ENCODE measurements at regions not wholly inside any gene's neighbourhood (a gene's known extent, or its start where the extent isn't known, plus 50 kb on each side); places are given as distances from the start of the nearest gene placed in this dataset.

DNA sequence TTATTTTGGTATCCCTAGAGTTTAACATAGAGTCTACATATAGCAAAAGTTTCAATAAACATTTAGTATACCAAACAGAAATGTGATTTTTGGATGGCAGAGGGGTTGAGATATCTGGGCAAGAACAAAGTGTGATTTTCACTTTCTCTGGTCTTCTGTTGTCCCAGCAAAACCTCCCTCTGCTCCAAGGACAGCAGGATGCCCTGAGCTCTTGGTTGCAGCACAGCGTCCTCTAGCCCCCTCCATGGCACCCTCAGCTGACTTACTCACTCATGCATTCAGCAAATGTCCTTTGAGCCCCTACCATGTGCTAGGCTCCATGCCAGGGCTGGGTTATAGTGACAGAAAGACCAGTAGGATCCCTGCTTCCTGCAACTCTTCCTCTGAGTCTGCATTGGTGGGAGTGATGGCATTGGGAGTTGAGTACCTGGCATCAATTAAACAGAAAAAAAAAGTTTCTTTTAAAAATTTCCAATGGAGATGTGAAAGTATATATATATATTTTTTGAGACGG, 104.8 kb upstream of the UBL3 start:
- FAIRE-seq (no peak), ATAC-seq (no peak), DNase-seq (ENCODE audit: extremely low read depth in 1 of 4, low spot score in 3 of 4) (no peak)
- intact Hi-C loops (cut with micrococcal nuclease) (no loop called here), in situ Hi-C loops (cut with MboI) (no loop called here)
- POLR2A ChIA-PET = no interaction called here
- no peak overlapping the region for H3K9ac ChIP-seq (ENCODE audit: insufficient read depth in 1 of 2, low read depth in 2 of 2, low read length in 2 of 2)
- TF ChIP-seq PTRF (tag; IDR thresholded peaks at IDR 0.05) = no peak
- no peak for TF ChIP-seq ZNF785 (CRISPR knock-in tag; IDR thresholded peaks at IDR 0.05)
- no peak for TF ChIP-seq HDAC3 (IDR thresholded peaks at IDR 0.05; ENCODE audit: borderline replicate concordance, partially characterized antibody)
- no peak for TF ChIP-seq EP300 (IDR thresholded peaks at IDR 0.05; ENCODE audit: low read length)
- TF ChIP-seq, protein P1, sequence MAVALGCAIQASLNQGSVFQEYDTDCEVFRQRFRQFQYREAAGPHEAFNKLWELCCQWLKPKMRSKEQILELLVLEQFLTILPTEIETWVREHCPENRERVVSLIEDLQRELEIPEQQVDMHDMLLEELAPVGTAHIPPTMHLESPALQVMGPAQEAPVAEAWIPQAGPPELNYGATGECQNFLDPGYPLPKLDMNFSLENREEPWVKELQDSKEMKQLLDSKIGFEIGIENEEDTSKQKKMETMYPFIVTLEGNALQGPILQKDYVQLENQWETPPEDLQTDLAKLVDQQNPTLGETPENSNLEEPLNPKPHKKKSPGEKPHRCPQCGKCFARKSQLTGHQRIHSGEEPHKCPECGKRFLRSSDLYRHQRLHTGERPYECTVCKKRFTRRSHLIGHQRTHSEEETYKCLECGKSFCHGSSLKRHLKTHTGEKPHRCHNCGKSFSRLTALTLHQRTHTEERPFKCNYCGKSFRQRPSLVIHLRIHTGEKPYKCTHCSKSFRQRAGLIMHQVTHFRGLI (CRISPR knock-in tag; IDR thresholded peaks at IDR 0.05) = no peak
- TF ChIP-seq CTBP1 (IDR thresholded peaks at IDR 0.05; ENCODE audit: borderline replicate concordance) = no peak
- BruUV-seq (replicated peaks) = no TSS peak
- no peaks in the 10 kb centered on the region for H3K9me1 ChIP-seq (ENCODE audit: control insufficient read depth, insufficient read depth, low read length)
- H2AFZ ChIP-seq (ENCODE audit: low read depth, low read length) = no peak overlapping the region
- no peaks in the 10 kb centered on the region for H4K20me1 ChIP-seq (replicated peaks; ENCODE audit: control insufficient read depth, insufficient read depth, low read length)
- peaks cover 3 to 5% of the 10 kb centered on the region in 2 experiments; a peak in 1 of 5 replicates for H3K27me3 ChIP-seq (ENCODE audit: control insufficient read depth in 2 of 2, insufficient read depth in 2 of 2, low read length in 2 of 2)
- no peak overlapping the region for H3K27ac ChIP-seq (ENCODE audit: extremely low read depth, low read depth, low read length)
- no peak overlapping the region for H3K4me2 ChIP-seq (ENCODE audit: insufficient read depth, low read length)
- H3K4me1 ChIP-seq (replicated peaks in 1 of 2; ENCODE audit: control insufficient read depth in 2 of 2, insufficient read depth in 2 of 2, low read length in 2 of 2) = no peaks in the 10 kb centered on the region
- 0% methylated on average over 1 of the region's 2 CpGs for WGBS (ENCODE audit: insufficient coverage, low coverage, missing lambda C conversion rate)
- no peaks in the 10 kb centered on the region for H3K9me3 ChIP-seq (replicated peaks; ENCODE audit: control insufficient read depth, insufficient read depth, low read depth, low read length)
- CTCF ChIA-PET (ENCODE audit: low intra/inter-chr PET ratio) = no interaction called here
- H3K79me2 ChIP-seq (ENCODE audit: control insufficient read depth, insufficient read depth, low read length) = no peaks in the 10 kb centered on the region
- H3K4me3 ChIP-seq = no peak overlapping the region
- no peaks in the 10 kb centered on the region for H3K36me3 ChIP-seq (ENCODE audit: control insufficient read depth, insufficient read depth, low read length)
